HuH-7.5 (cell line): ENCODE measurements at regions not wholly inside any gene's neighbourhood (a gene's known extent, or its start where the extent isn't known, plus 50 kb on each side); places are given as distances from the start of the nearest gene placed in this dataset.
"Not testable (repeated sequence)": the region's sequence is repeated elsewhere in the genome, so short reads cannot be mapped to it uniquely, and the experiment has no call there.

Experiments used
- DNase-seq: peaks from one replicate; pipeline ENCODE4 v3.0.0; 2011; ENCODE audit warnings: low spot score

DNA sequence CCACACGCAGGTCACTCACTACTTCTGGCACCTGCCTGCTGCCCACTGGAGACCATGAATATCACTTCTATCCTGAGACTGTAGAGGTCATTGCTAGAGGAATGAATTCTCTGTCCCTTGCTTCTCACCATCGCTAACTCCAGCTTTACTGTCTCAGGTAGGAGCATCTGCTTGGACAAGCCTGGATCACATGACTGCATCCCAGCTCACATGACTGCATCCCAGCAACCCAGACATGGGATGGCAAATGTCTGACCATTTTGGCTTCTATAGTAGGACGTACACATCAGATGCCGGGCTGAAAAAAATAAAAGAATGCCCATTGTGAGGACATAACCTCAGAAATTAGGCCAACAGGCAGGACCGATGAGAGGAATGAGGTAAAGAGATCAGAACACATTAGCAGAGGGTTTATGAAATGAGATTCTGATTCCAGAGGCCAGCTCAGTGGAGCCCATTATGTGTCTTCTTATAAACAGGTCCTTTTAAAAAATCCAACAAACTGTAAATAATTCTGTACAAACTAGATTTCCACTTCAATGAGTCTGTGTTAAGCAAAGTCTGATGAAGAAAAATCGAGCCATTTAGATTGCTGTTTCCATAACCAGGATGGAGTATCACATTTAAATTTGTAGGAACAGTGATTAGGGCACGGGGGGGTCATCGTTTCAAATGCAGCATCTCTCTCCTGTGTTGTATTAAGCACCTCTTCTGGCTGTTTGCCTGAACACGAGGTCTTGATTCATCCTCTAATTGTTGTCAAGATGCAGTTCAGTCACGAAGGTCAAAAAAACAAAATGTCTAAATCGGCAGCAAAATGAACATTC lies 126.7 kb downstream of the MTHFS start:
- no peak for DNase-seq

DNA sequence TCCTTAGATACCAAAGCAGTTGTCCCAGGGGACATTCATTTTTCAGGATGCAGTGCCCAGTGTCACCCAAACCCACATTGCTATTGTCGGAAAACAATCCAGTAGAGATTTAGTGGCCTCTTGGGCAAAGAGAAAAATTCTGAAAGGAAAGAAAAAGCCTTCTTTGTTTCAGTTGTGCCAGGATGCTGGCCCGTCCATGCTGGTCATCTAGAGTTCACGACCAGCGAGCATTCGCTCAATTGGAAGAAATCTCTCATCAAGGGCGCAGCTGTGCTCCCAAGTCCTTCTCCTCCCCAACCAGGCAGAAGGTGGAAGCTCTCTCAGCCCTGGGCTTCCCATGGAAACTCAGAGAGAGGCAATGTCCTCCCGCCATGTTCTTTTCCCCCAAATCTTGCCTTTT lies 123.7 kb downstream of the MTHFS start:
- DNase-seq = no peak

DNA sequence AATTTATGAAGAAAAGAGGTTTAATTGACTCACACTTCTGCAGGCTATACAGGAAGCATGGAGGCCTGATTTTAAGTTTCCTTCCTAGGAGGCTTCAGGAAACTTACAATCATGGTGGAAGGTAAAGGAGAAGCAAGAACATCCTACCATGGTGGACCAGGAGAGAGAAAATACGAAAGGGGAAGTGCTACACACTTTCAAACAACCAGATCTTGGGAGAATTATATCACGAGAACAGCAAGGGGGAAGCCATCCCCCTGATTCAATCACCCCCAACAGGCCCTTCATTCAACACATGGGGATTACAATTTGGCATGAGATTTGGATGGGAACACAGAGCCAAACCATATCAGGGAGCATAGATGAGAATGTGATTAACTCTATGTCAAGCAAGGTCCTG lies 121.0 kb downstream of the MTHFS start:
- DNase-seq = no peak

DNA sequence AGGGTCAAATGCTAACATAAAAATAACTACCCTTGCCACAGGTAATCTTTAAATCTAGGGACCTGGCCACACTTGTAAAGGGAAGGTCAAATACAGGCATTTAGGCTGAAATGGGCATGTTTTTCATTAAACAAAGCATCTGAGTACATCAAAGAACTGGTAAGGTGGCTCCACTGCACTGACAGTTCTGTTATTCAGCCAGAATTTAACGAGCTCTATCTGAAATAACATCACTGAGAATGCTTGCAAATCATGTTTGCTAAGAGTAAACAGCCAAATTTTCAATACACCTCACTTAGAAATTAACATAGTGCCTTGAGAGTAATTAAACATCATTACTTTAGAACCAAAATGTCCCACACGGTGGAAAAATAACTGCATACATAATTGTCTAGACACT lies 118.9 kb downstream of the MTHFS start:
- no peak for DNase-seq

DNA sequence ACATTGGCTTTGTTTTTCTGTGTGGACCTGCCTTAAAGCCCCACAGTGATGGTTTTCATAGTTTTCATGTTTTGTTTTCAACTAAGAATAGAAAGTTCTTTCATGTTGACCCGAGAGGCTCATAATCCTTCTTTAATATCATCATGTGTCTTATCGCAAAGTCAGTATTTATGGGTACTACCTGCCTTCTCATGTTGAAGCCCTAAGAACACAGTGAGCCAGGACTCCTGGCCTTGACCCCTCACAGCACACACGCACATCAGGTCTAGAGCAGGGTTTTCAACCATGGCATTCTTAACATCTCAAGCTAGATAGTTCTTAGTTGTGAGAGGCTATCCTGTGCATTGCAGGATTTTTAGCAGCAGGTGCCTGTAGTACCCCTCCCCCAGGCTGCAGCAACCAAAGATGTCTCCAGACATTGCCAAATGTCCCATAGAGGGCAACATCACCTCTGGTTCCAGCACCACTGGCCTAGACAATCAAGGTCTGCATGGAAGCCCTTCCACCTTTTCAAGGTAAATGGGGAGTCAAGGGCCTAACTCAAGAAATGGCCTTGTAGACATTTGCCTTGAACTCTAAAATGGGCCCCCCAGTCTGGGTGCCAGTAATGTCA lies 118.3 kb downstream of the MTHFS start:
- DNase-seq = no peak

DNA sequence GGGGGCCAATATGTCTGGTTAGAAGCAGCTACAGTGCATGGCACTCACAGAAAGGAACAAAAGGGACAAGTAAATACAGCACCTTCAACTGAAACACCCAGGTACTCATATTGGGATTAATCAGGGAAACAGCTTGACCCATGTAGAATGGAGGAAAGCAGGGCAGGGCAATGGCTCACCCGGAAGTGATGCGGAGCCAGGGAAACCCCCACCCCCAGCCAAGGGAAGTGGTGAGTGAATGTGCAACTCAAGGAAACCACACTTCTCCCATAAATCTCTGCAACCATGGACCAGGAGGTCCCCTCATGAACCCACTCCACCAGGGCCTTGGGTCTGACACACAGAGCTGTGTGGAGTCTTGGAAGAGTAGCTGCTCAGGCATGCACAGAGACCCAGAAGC lies 117.1 kb downstream of the MTHFS start:
- DNase-seq = no peak

DNA sequence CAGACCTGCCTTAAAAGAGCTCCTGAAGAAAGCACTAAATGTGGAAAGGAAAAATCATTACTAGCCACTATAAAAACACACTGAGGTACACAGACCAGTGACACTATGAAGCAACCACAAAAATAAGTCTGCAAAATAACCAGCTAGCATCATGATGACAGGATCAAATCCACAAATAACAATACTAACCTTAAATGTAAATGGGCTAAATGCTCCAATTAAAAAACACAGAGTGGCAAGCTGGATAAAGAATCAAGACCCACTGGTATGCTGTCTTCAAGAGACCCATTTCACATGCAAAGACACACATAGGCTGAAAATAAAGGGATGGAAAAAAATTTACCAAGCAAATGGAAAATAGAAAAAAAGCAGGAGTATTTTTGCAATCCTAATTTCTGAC lies 114.5 kb downstream of the MTHFS start:
- not testable (repeated sequence) for DNase-seq
